Ascending aorta (tissue), 2 donors: ENCODE measurements at regions not wholly inside any gene's neighbourhood (a gene's known extent, or its start where the extent isn't known, plus 50 kb on each side); places are given as distances from the start of the nearest gene placed in this dataset.

Source experiments
- DNase-seq, 2 donors: peaks; one replicate each; pipeline ENCODE4 v3.0.0-alpha.2; 2019; ENCODE audit warnings: low spot score in 2 of 2
- H3K27ac ChIP-seq, 2 donors: fragments of 200-600 bp; sonication (generic); one replicate each; pipeline ENCODE4 v1.5.1; 2016 to 2017; ENCODE audit warnings: mild to moderate bottlenecking in 1 of 2
- H3K27me3 ChIP-seq: fragments of 200-600 bp; sonication (generic); one replicate; pipeline ENCODE4 v1.5.1; 2017
- H3K36me3 ChIP-seq, 2 donors: fragments of 200-600 bp; sonication (generic); one replicate each; pipeline ENCODE4 v1.5.1; 2016
- H3K4me1 ChIP-seq, 2 donors: fragments of 200-600 bp; sonication (generic); one replicate each; pipeline ENCODE4 v1.5.1; 2016 to 2017; ENCODE audit warnings: mild to moderate bottlenecking in 1 of 2
- H3K4me3 ChIP-seq, 2 donors: fragments of 200-600 bp; sonication (generic); one replicate each; pipeline ENCODE4 v1.5.1; 2016 to 2017; ENCODE audit warnings: mild to moderate bottlenecking in 1 of 2
- H3K9me3 ChIP-seq, 2 donors: fragments of 200-600 bp; sonication (generic); one replicate each; pipeline ENCODE4 v1.5.1; 2016
- intact Hi-C: fragments of 100-400 bp; cut with DNase I; formaldehyde crosslinking; loops from one replicate; pipeline ENCODE4 v1.15.1; 2023
- TF ChIP-seq, protein P1 (sequence below), 3 experiments: fragments of 200-600 bp in 2 of 3; fragments of 450-650 bp in 1 of 3; sonication (generic) in 2 of 3; IDR thresholded peaks; one replicate each; pipeline ENCODE4 v1.5.1; 2016 to 2019; ENCODE audit warnings: antibody characterized with exemption in 3 of 3, mild to moderate bottlenecking in 1 of 3, moderate library complexity in 1 of 3

DNA sequence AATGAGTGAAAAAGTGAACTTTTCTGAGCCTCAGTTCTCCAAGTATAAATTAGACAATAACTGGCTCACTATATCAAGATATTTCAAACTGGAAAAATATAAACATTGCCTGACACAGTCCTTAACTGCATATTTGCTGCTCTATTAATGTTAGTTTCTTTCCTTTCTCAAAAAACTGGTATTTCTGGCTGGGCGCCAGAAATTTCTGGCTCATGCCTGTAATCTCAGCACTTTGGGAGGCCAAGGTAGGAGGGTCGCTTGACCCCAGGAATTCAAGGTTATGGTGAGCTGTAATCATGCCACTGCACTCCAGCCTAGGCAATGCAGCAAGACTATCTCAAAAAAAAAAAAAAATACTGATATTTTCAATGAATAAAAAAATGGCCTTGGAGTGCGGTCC lies 227.0 kb downstream of the MAGEB17 start:
- intact Hi-C loops: no loop called here
- Histone ChIP-seq H3K36me3 (no peaks in the 10 kb centered on the region), H3K9me3 (no peaks in the 10 kb centered on the region), H3K27me3 (no peaks in the 10 kb centered on the region), H3K4me1 (no peaks in the 10 kb centered on the region), H3K4me3 (no peak overlapping the region), H3K27ac (no peak overlapping the region)
- TF ChIP-seq, protein P1, sequence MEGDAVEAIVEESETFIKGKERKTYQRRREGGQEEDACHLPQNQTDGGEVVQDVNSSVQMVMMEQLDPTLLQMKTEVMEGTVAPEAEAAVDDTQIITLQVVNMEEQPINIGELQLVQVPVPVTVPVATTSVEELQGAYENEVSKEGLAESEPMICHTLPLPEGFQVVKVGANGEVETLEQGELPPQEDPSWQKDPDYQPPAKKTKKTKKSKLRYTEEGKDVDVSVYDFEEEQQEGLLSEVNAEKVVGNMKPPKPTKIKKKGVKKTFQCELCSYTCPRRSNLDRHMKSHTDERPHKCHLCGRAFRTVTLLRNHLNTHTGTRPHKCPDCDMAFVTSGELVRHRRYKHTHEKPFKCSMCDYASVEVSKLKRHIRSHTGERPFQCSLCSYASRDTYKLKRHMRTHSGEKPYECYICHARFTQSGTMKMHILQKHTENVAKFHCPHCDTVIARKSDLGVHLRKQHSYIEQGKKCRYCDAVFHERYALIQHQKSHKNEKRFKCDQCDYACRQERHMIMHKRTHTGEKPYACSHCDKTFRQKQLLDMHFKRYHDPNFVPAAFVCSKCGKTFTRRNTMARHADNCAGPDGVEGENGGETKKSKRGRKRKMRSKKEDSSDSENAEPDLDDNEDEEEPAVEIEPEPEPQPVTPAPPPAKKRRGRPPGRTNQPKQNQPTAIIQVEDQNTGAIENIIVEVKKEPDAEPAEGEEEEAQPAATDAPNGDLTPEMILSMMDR (IDR thresholded peaks at IDR 0.05): no peak
- DNase-seq: no peak

DNA sequence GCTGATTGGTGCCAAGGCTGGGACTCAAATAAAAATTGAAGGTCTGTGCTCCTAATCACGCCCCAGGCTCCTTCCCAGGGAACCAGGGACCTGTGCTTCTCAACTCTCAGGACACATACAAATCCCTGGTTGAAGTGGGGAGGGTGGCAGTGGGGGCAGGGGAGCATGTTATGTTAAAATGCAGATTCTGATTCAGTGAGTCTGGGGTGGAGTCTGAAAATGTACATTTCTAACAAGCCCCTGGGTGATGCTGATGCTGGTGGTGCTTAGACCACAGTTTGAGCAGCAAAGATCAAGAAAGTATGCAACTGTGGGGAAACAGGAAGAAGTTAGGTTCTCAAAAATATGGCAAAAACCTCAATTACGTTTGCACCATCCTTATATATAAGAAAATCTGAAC lies 236.5 kb downstream of the MAGEB17 start:
- TF ChIP-seq, protein P1 (IDR thresholded peaks at IDR 0.05): no peak
- no peaks in the 10 kb centered on the region for H3K27me3 ChIP-seq
- intact Hi-C loops: no loop called here
- no peaks in the 10 kb centered on the region for H3K36me3 ChIP-seq
- no peak overlapping the region for H3K4me3 ChIP-seq
- no peaks in the 10 kb centered on the region for H3K4me1 ChIP-seq
- no peak overlapping the region for H3K27ac ChIP-seq
- no peaks in the 10 kb centered on the region for H3K9me3 ChIP-seq
- DNase-seq: no peak

DNA sequence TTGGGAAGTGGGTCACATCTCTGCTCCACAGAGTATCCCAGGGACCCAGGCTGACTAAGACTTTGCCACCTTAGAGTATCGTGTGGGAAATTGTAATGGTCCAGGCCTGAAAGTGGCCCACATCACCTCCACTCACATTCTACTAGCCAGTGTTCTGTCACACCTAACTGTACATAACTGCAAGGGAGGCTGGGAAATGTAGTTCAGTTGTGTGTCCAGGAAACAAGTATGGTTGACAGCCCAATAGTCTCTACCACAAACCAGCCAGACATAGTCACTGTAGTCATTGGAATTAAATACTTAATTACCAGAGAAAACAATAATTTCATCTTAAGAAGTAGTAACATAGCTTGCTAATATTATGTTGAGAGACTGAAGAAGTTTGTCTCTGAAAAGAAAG lies 233.4 kb upstream of the S100G start:
- intact Hi-C loops: no loop called here
- H3K27me3 ChIP-seq: no peaks in the 10 kb centered on the region
- no peaks in the 10 kb centered on the region for H3K9me3 ChIP-seq
- H3K4me3 ChIP-seq: no peak overlapping the region
- no peaks in the 10 kb centered on the region for H3K36me3 ChIP-seq
- no peaks in the 10 kb centered on the region for H3K4me1 ChIP-seq
- no peak for DNase-seq
- TF ChIP-seq, protein P1 (IDR thresholded peaks at IDR 0.05): no peak
- no peak overlapping the region for H3K27ac ChIP-seq

DNA sequence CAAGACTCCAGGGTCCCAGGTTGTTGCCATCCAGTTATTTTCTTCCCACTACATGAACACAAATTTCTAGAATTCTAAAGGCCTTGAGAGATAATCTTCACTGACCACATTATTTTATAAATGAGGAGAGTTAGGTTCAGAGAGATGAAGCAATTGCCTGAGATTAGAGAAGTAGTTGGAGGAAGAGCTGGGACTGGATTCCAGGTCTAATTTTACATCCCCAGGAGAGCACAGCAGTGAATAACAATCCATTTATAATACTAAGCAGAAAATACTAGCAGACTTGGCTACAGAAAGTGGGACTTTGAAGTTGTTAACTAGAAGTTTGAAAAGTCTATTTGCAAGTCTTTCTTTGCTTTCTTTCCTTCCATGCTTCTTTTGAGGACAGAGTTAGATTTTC lies 231.3 kb upstream of the S100G start:
- H3K27me3 ChIP-seq: no peaks in the 10 kb centered on the region
- TF ChIP-seq, protein P1 (IDR thresholded peaks at IDR 0.05): no peak
- intact Hi-C loops: no loop called here
- DNase-seq: no peak
- H3K36me3 ChIP-seq: no peaks in the 10 kb centered on the region
- no peaks in the 10 kb centered on the region for H3K9me3 ChIP-seq
- H3K27ac ChIP-seq: no peak overlapping the region
- no peak overlapping the region for H3K4me3 ChIP-seq
- H3K4me1 ChIP-seq: no peaks in the 10 kb centered on the region

DNA sequence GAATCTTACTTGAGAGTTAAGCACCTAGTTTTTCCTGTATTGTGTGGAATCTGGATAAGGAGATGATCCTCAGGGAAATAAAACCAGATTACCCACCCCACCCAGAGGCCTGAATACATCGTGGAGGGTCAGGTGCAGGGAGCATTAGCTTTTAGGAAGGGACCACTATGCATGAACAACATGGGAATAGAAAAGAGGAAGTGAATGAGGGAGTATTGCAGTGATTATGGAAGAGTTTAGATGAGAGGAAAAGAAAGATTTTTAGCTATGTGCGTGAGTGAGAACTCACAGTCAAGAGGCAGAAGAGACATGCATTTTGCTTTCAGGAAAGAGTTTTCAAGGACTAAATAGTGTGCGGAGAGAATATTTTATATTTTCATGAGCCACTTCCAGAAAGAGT lies 222.3 kb upstream of the S100G start:
- TF ChIP-seq, protein P1 (IDR thresholded peaks at IDR 0.05): no peak
- no peaks in the 10 kb centered on the region for H3K36me3 ChIP-seq
- intact Hi-C loops: no loop called here
- no peaks in the 10 kb centered on the region for H3K4me1 ChIP-seq
- no peak overlapping the region for H3K27ac ChIP-seq
- no peak overlapping the region for H3K4me3 ChIP-seq
- DNase-seq: no peak
- H3K9me3 ChIP-seq: no peaks in the 10 kb centered on the region
- H3K27me3 ChIP-seq: no peaks in the 10 kb centered on the region

DNA sequence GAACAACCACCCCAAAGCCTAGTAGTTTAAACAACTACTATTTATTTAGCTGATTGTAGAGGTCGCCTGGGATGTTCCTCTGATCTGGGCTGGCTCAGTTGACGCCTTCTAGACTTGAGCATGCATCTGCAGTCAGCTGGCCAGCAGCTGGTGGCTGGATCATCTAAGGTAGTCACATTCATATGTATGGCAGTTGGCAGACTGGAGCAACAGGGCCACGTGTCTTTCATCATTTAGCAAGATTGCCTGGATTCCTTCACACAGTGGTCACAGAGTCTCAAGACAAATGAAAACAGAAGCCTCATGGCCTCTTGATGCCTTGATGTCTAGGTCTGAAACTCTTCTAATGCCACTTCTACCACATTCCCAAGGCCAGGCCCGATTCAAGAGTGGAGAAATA lies 220.6 kb upstream of the S100G start:
- H3K27me3 ChIP-seq: no peaks in the 10 kb centered on the region
- intact Hi-C loops: no loop called here
- H3K4me1 ChIP-seq: no peaks in the 10 kb centered on the region
- TF ChIP-seq, protein P1 (IDR thresholded peaks at IDR 0.05): no peak
- H3K36me3 ChIP-seq: no peaks in the 10 kb centered on the region
- no peaks in the 10 kb centered on the region for H3K9me3 ChIP-seq
- DNase-seq: no peak
- no peak overlapping the region for H3K27ac ChIP-seq
- no peak overlapping the region for H3K4me3 ChIP-seq
